ENCODE measurements at regions not wholly inside any gene's neighbourhood (a gene's known extent, or its start where the extent isn't known, plus 50 kb on each side); places are given as distances from the start of the nearest gene placed in this dataset.

GRCh38 chr1:55712148-55712547 lies 497.0 kb upstream of the USP24 start:
- H3K27me3 ChIP-seq (replicated peaks) = no peaks in the 10 kb centered on the region
- no peak overlapping the region for H3K4me3 ChIP-seq
- H3K27ac ChIP-seq = no peak overlapping the region
- H3K4me1 ChIP-seq (replicated peaks) = peaks cover 16% of the 10 kb centered on the region
- H3K36me3 ChIP-seq = no peaks in the 10 kb centered on the region
- DNase-seq (ENCODE audit: low read depth in 1 of 2, low spot score in 2 of 2) = no peak
- H3K9me3 ChIP-seq (replicated peaks) = no peaks in the 10 kb centered on the region

- DNase-seq (ENCODE audit: low read depth in 1 of 2, low spot score in 2 of 2) = no peak
- Histone ChIP-seq H3K4me1 (replicated peaks) (peaks cover 15% of the 10 kb centered on the region), H3K27me3 (replicated peaks) (no peaks in the 10 kb centered on the region)
Observed at GRCh38 chr1:55708781-55709180, 493.6 kb upstream of the USP24 start.

GRCh38 chr1:55707846-55708245 lies 492.7 kb upstream of the USP24 start:
- Histone ChIP-seq H3K4me3 (no peak overlapping the region), H3K9me3 (replicated peaks) (no peaks in the 10 kb centered on the region), H3K36me3 (no peaks in the 10 kb centered on the region), H3K27ac (no peak overlapping the region), H3K27me3 (replicated peaks) (no peaks in the 10 kb centered on the region), H3K4me1 (replicated peaks) (peaks cover 24% of the 10 kb centered on the region)
- DNase-seq (ENCODE audit: low read depth in 1 of 2, low spot score in 2 of 2) = no peak

More at GRCh38 chr1:55708781-55709180, 493.6 kb upstream of the USP24 start:
- Histone ChIP-seq H3K27ac (no peak overlapping the region), H3K9me3 (replicated peaks) (no peaks in the 10 kb centered on the region), H3K36me3 (no peaks in the 10 kb centered on the region), H3K4me3 (no peak overlapping the region)

- no peak for DNase-seq (ENCODE audit: low read depth in 1 of 2, low spot score in 2 of 2)
- no peaks in the 10 kb centered on the region for H3K27me3 ChIP-seq (replicated peaks)
- H3K4me1 ChIP-seq (replicated peaks) = peaks cover 28% of the 10 kb centered on the region
- H3K4me3 ChIP-seq = no peak overlapping the region
- H3K36me3 ChIP-seq = no peaks in the 10 kb centered on the region
- no peaks in the 10 kb centered on the region for H3K9me3 ChIP-seq (replicated peaks)
- H3K27ac ChIP-seq = no peak overlapping the region
Observed at GRCh38 chr1:55707196-55707595, 492.0 kb upstream of the USP24 start.

- no peak for DNase-seq (ENCODE audit: low read depth in 1 of 2, low spot score in 2 of 2)
- H3K4me3 ChIP-seq = no peak overlapping the region
- H3K36me3 ChIP-seq = no peaks in the 10 kb centered on the region
- H3K9me3 ChIP-seq (replicated peaks) = no peaks in the 10 kb centered on the region
- no peaks in the 10 kb centered on the region for H3K27me3 ChIP-seq (replicated peaks)
- no peak overlapping the region for H3K27ac ChIP-seq
- H3K4me1 ChIP-seq (replicated peaks) = peaks cover 35% of the 10 kb centered on the region
Observed at GRCh38 chr1:55706397-55706796, 491.2 kb upstream of the USP24 start.

- Histone ChIP-seq H3K36me3 (no peaks in the 10 kb centered on the region), H3K4me3 (no peak overlapping the region), H3K27ac (peak overlapping the region; percentile 83), H3K27me3 (replicated peaks) (no peaks in the 10 kb centered on the region), H3K4me1 (replicated peaks) (peaks cover 46% of the 10 kb centered on the region), H3K9me3 (replicated peaks) (no peaks in the 10 kb centered on the region)
- peak; percentile 90 to 94 for DNase-seq (ENCODE audit: low read depth in 1 of 2, low spot score in 2 of 2)
Observed at GRCh38 chr1:55703726-55704363, 488.7 kb upstream of the USP24 start.

- Histone ChIP-seq H3K36me3 (no peaks in the 10 kb centered on the region), H3K27ac (no peak overlapping the region), H3K4me3 (no peak overlapping the region), H3K4me1 (replicated peaks) (peaks cover 47% of the 10 kb centered on the region), H3K27me3 (replicated peaks) (no peaks in the 10 kb centered on the region), H3K9me3 (replicated peaks) (no peaks in the 10 kb centered on the region)
- DNase-seq (ENCODE audit: low read depth in 1 of 2, low spot score in 2 of 2) = no peak
Observed at GRCh38 chr1:55702064-55702463, 486.9 kb upstream of the USP24 start.

- no peaks in the 10 kb centered on the region for H3K9me3 ChIP-seq (replicated peaks)
- H3K36me3 ChIP-seq = no peaks in the 10 kb centered on the region
- no peak for DNase-seq (ENCODE audit: low read depth in 1 of 2, low spot score in 2 of 2)
- H3K27ac ChIP-seq = no peak overlapping the region
- H3K4me1 ChIP-seq (replicated peaks) = peaks cover 62% of the 10 kb centered on the region
- no peaks in the 10 kb centered on the region for H3K27me3 ChIP-seq (replicated peaks)
- no peak overlapping the region for H3K4me3 ChIP-seq
Observed at GRCh38 chr1:55700359-55701130, 485.4 kb upstream of the USP24 start.

GRCh38 chr1:55699228-55699627 lies 484.1 kb upstream of the USP24 start:
- H3K4me1 ChIP-seq (replicated peaks) = peaks cover 61% of the 10 kb centered on the region
- no peaks in the 10 kb centered on the region for H3K9me3 ChIP-seq (replicated peaks)

GRCh38 chr1:55697997-55698535 lies 482.9 kb upstream of the USP24 start:
- Histone ChIP-seq H3K36me3 (no peaks in the 10 kb centered on the region), H3K4me1 (replicated peaks) (peaks cover 50% of the 10 kb centered on the region), H3K4me3 (no peak overlapping the region), H3K27me3 (replicated peaks) (no peaks in the 10 kb centered on the region), H3K27ac (no peak overlapping the region), H3K9me3 (replicated peaks) (no peaks in the 10 kb centered on the region)
- no peak for DNase-seq (ENCODE audit: low read depth in 1 of 2, low spot score in 2 of 2)

More at GRCh38 chr1:55699228-55699627, 484.1 kb upstream of the USP24 start:
- Histone ChIP-seq H3K27ac (no peak overlapping the region), H3K27me3 (replicated peaks) (no peaks in the 10 kb centered on the region), H3K4me3 (no peak overlapping the region), H3K36me3 (no peaks in the 10 kb centered on the region)
- no peak for DNase-seq (ENCODE audit: low read depth in 1 of 2, low spot score in 2 of 2)

GRCh38 chr1:55696891-55697290 lies 481.7 kb upstream of the USP24 start:
- H3K27me3 ChIP-seq (replicated peaks) = no peaks in the 10 kb centered on the region
- H3K9me3 ChIP-seq (replicated peaks) = no peaks in the 10 kb centered on the region
- H3K36me3 ChIP-seq = no peaks in the 10 kb centered on the region
- DNase-seq (ENCODE audit: low read depth in 1 of 2, low spot score in 2 of 2) = no peak
- no peak overlapping the region for H3K4me3 ChIP-seq
- H3K27ac ChIP-seq = peak overlapping the region; percentile 75
- peaks cover 41% of the 10 kb centered on the region for H3K4me1 ChIP-seq (replicated peaks)

- Histone ChIP-seq H3K4me1 (replicated peaks) (peaks cover 37% of the 10 kb centered on the region), H3K4me3 (no peak overlapping the region), H3K27me3 (replicated peaks) (no peaks in the 10 kb centered on the region), H3K9me3 (replicated peaks) (no peaks in the 10 kb centered on the region), H3K27ac (peak overlapping the region; percentile 75), H3K36me3 (no peaks in the 10 kb centered on the region)
- DNase-seq (ENCODE audit: low read depth in 1 of 2, low spot score in 2 of 2) = peak; percentile 72 to 79
Observed at GRCh38 chr1:55696181-55696754, 481.1 kb upstream of the USP24 start.

GRCh38 chr1:55695552-55695951 lies 480.4 kb upstream of the USP24 start:
- Histone ChIP-seq H3K27me3 (replicated peaks) (no peaks in the 10 kb centered on the region), H3K36me3 (no peaks in the 10 kb centered on the region), H3K27ac (peak overlapping the region; percentile 75), H3K4me3 (no peak overlapping the region), H3K9me3 (replicated peaks) (no peaks in the 10 kb centered on the region), H3K4me1 (replicated peaks) (peaks cover 31% of the 10 kb centered on the region)
- no peak for DNase-seq (ENCODE audit: low read depth in 1 of 2, low spot score in 2 of 2)

GRCh38 chr1:55695151-55695550 lies 480.0 kb upstream of the USP24 start:
- no peak for DNase-seq (ENCODE audit: low read depth in 1 of 2, low spot score in 2 of 2)
- Histone ChIP-seq H3K4me3 (no peak overlapping the region), H3K9me3 (replicated peaks) (no peaks in the 10 kb centered on the region), H3K27ac (peak overlapping the region; percentile 75), H3K27me3 (replicated peaks) (no peaks in the 10 kb centered on the region), H3K4me1 (replicated peaks) (peaks cover 27% of the 10 kb centered on the region), H3K36me3 (no peaks in the 10 kb centered on the region)

Measured in SJSA1 (cell line).